ENCODE measurements at regions not wholly inside any gene's neighbourhood (a gene's known extent, or its start where the extent isn't known, plus 50 kb on each side); places are given as distances from the start of the nearest gene placed in this dataset.

- peak overlapping the region in 1 of 4 donors; percentile 67 for H3K27ac ChIP-seq
- intact Hi-C loops (cut with DNase I), result no loop called here
- DNase-seq, result no peak
- H3K4me1 ChIP-seq, result peaks cover 0 to 42% (median 18%) of the 10 kb centered on the region in 3 donors
- TF ChIP-seq CTCF (IDR thresholded peaks at IDR 0.05) (no peak), POLR2A (IDR thresholded peaks at IDR 0.05) (no peak)
- no peaks in the 10 kb centered on the region for H3K36me3 ChIP-seq
- no peak overlapping the region for H3K4me3 ChIP-seq
- no peaks in the 10 kb centered on the region for H3K9me3 ChIP-seq
- H3K27me3 ChIP-seq, result no peaks in the 10 kb centered on the region
Observed at GRCh38 chr9:91120200-91120599, 241.5 kb downstream of the AUH start.

DNA sequence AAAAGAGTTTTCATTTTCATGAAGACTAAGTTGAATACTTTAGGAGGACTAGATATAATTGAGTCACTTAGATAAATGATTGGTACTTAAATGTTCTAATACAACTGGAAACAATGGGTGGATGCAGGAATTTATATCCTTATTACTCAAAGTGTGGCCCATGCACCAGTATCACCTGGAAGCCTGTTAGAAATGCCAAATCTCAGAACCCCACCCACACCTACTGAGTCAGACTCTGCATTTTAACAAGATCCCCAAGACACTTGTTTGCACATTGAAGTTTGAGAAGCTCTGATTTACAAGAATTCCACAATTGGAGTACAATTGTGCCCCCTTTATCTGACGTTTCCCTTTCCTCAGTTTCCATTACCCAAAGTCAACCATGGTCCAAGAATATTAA is 239.0 kb downstream of the AUH start:
- no peak for TF ChIP-seq CTCF (IDR thresholded peaks at IDR 0.05)
- no peak for TF ChIP-seq POLR2A (IDR thresholded peaks at IDR 0.05)
- H3K27me3 ChIP-seq, result no peaks in the 10 kb centered on the region
- H3K4me3 ChIP-seq, result no peak overlapping the region
- intact Hi-C loops (cut with DNase I), result no loop called here
- WGBS, 2 donors, result 53 to 67% methylated on average over 1 of the region's 1 CpG
- DNase-seq, result no peak
- no peaks in the 10 kb centered on the region for H3K9me3 ChIP-seq
- peaks cover 0 to 31% (median 18%) of the 10 kb centered on the region in 3 donors for H3K4me1 ChIP-seq
- no peak overlapping the region for H3K27ac ChIP-seq
- H3K36me3 ChIP-seq, result no peaks in the 10 kb centered on the region

GRCh38 chr9:91126761-91127445 is 234.8 kb downstream of the AUH start:
- TF ChIP-seq CTCF (IDR thresholded peaks at IDR 0.05), result no peak
- TF ChIP-seq POLR2A (IDR thresholded peaks at IDR 0.05), result no peak
- no peak for DNase-seq
- WGBS, 2 donors, result 84 to 88% methylated on average over 10 of the region's 10 CpGs

GRCh38 chr9:91127653-91128052 is 234.1 kb downstream of the AUH start:
- no peaks in the 10 kb centered on the region for H3K9me3 ChIP-seq
- DNase-seq, result no peak
- no peaks in the 10 kb centered on the region for H3K27me3 ChIP-seq
- TF ChIP-seq CTCF (IDR thresholded peaks at IDR 0.05) (no peak), POLR2A (IDR thresholded peaks at IDR 0.05) (no peak)
- intact Hi-C loops (cut with DNase I), result no loop called here
- no peaks in the 10 kb centered on the region for H3K36me3 ChIP-seq
- peaks cover 3 to 21% (median 6%) of the 10 kb centered on the region in 3 donors for H3K4me1 ChIP-seq
- 87 to 95% methylated on average over 1 of the region's 1 CpG for WGBS, 2 donors
- no peak overlapping the region for H3K27ac ChIP-seq
- no peak overlapping the region for H3K4me3 ChIP-seq

More at GRCh38 chr9:91126761-91127445, 234.8 kb downstream of the AUH start:
- Histone ChIP-seq H3K9me3 (no peaks in the 10 kb centered on the region), H3K36me3 (no peaks in the 10 kb centered on the region), H3K4me3 (no peak overlapping the region), H3K4me1 (peaks cover 3 to 19% (median 3%) of the 10 kb centered on the region in 3 donors), H3K27me3 (no peaks in the 10 kb centered on the region), H3K27ac (no peak overlapping the region)
- intact Hi-C loops (cut with DNase I), result no loop called here

GRCh38 chr9:91130796-91131318 is 230.9 kb downstream of the AUH start:
- WGBS, 2 donors, result 78 to 83% methylated on average over 2 of the region's 2 CpGs
- Histone ChIP-seq H3K36me3 (no peaks in the 10 kb centered on the region), H3K27me3 (no peaks in the 10 kb centered on the region), H3K27ac (peak overlapping the region in 3 of 4 donors; percentile 57 to 82 (median 76)), H3K4me3 (no peak overlapping the region), H3K4me1 (peaks cover 3 to 25% (median 9%) of the 10 kb centered on the region in 3 donors), H3K9me3 (no peaks in the 10 kb centered on the region)
- intact Hi-C loops (cut with DNase I), result no loop called here
- no peak for TF ChIP-seq POLR2A (IDR thresholded peaks at IDR 0.05)
- TF ChIP-seq CTCF (IDR thresholded peaks at IDR 0.05), result no peak
- DNase-seq, result no peak

All from esophagus squamous epithelium (tissue), 5 donors.